Spleen (tissue), 11 donors: ENCODE measurements at regions not wholly inside any gene's neighbourhood (a gene's known extent, or its start where the extent isn't known, plus 50 kb on each side); places are given as distances from the start of the nearest gene placed in this dataset.

ENCODE experiments used
- DNase-seq: peaks from one replicate; pipeline ENCODE4 v3.0.0-alpha.2; 2020
- H3K27ac ChIP-seq, 8 donors: fragments of 200-600 bp; sonication (generic) in 7 of 8; 1 replicate in 4 of 8; 2 replicates in 4 of 8; pipeline versions ENCODE4 v1.5.0 to v1.8.0; 2016 to 2021; ENCODE audit warnings: inconsistent platforms in 4 of 8, mild to moderate bottlenecking in 4 of 8, moderate library complexity in 1 of 8
- H3K27me3 ChIP-seq, 7 donors: fragments of 200-600 bp; sonication (generic) in 6 of 7; replicated peaks in 1 of 7; 1 replicate in 4 of 7; 2 replicates in 3 of 7; pipeline versions ENCODE4 v1.5.0 to v1.8.0; 2016 to 2021; ENCODE audit warnings: inconsistent platforms in 3 of 7, mild to moderate bottlenecking in 1 of 7
- H3K36me3 ChIP-seq, 6 donors: fragments of 200-600 bp; sonication (generic) in 5 of 6; 1 replicate in 4 of 6; 2 replicates in 2 of 6; pipeline versions ENCODE4 v1.5.0 to v1.8.0; 2016 to 2021; ENCODE audit warnings: inconsistent platforms in 2 of 6
- H3K4me1 ChIP-seq, 6 donors: fragments of 200-600 bp; sonication (generic) in 5 of 6; 1 replicate in 3 of 6; 2 replicates in 3 of 6; pipeline versions ENCODE4 v1.5.0 to v1.8.0; 2016 to 2021; ENCODE audit warnings: inconsistent platforms in 3 of 6
- H3K4me3 ChIP-seq, 8 donors: fragments of 200-600 bp; sonication (generic) in 7 of 8; 1 replicate in 4 of 8; 2 replicates in 4 of 8; pipeline versions ENCODE4 v1.5.0 to v1.8.0; 2016 to 2021; ENCODE audit warnings: inconsistent platforms in 4 of 8, mild to moderate bottlenecking in 4 of 8, moderate library complexity in 2 of 8
- H3K9me3 ChIP-seq, 8 donors: fragments of 200-600 bp; sonication (generic) in 7 of 8; 1 replicate in 4 of 8; 2 replicates in 4 of 8; pipeline versions ENCODE4 v1.5.0 to v1.8.0; 2016 to 2021; ENCODE audit warnings: inconsistent platforms in 4 of 8
- POLR2A ChIP-seq, 3 donors: fragments of 450-650 bp; IDR thresholded peaks; one replicate each; pipeline ENCODE4 v1.5.1; 2017; ENCODE audit warnings: antibody characterized with exemption in 3 of 3, mild to moderate bottlenecking in 1 of 3
- POLR2AphosphoS5 ChIP-seq, 3 donors: sonication (generic); formaldehyde crosslinking; IDR thresholded peaks; one replicate each; pipeline ENCODE4 v1.5.1; 2017; ENCODE audit warnings: antibody characterized with exemption in 3 of 3
- WGBS, 5 donors: extraction: QIAGEN DNeasy Blood & Tissue Kit in 3 of 5; methylation state at CpG; one replicate each; pipeline versions ENCODE4 v1.1.5 to v1.1.7; 2013 to 2018; 5-methylcytosine and 5-hydroxymethylcytosine counted together
- intact Hi-C: fragments of 100-400 bp; cut with DNase I; formaldehyde crosslinking; loops from one replicate; pipeline ENCODE4 v1.15.0; 2023; ENCODE audit warnings: low total_unique reads
- TF ChIP-seq, protein P1 (sequence below), 11 experiments: fragments of 200-600 bp in 7 of 11; fragments of 450-650 bp in 4 of 11; sonication (generic) in 4 of 11; IDR thresholded peaks in 8 of 11; conservative IDR thresholded peaks in 3 of 11; 1 replicate in 7 of 11; 2 replicates in 4 of 11; pipeline versions ENCODE4 v1.4.0 to v1.8.0; 2016 to 2021; ENCODE audit warnings: antibody characterized with exemption in 11 of 11, inconsistent platforms in 4 of 11, mild to moderate bottlenecking in 1 of 11
- donor health status: healthy with polysubstance abuse.
- donor health status: DM: no; HTN: no; CAD: no; lungs with moderate emphysema.
- donor health status: DM: no; HTN: no; CAD: no.
- donor health status: Bipolar disorder and iron deficiency.
- donor health status: healthy.
- donor health status: DM: no; HTN: no; CAD: no.
- donor health status: DM: yes; HTN: yes; CAD: no.

GRCh38 chr13:22219709-22220108 is 548.8 kb downstream of the FGF9 start:
- TF ChIP-seq POLR2AphosphoS5 (IDR thresholded peaks at IDR 0.05): no peak
- no peak for TF ChIP-seq POLR2A (IDR thresholded peaks at IDR 0.05)
- TF ChIP-seq, protein P1, sequence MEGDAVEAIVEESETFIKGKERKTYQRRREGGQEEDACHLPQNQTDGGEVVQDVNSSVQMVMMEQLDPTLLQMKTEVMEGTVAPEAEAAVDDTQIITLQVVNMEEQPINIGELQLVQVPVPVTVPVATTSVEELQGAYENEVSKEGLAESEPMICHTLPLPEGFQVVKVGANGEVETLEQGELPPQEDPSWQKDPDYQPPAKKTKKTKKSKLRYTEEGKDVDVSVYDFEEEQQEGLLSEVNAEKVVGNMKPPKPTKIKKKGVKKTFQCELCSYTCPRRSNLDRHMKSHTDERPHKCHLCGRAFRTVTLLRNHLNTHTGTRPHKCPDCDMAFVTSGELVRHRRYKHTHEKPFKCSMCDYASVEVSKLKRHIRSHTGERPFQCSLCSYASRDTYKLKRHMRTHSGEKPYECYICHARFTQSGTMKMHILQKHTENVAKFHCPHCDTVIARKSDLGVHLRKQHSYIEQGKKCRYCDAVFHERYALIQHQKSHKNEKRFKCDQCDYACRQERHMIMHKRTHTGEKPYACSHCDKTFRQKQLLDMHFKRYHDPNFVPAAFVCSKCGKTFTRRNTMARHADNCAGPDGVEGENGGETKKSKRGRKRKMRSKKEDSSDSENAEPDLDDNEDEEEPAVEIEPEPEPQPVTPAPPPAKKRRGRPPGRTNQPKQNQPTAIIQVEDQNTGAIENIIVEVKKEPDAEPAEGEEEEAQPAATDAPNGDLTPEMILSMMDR (IDR thresholded peaks at IDR 0.05 in 8 of 11, conservative IDR thresholded peaks at IDR 0.05 in 3 of 11): no peak
- Histone ChIP-seq H3K4me3 (no peak overlapping the region), H3K27me3 (no peaks in the 10 kb centered on the region), H3K4me1 (no peaks in the 10 kb centered on the region), H3K27ac (no peak overlapping the region), H3K36me3 (no peaks in the 10 kb centered on the region), H3K9me3 (no peaks in the 10 kb centered on the region)
- intact Hi-C loops: no loop called here
- WGBS, 5 donors: 77 to 93% (median 84%) methylated on average over 2 of the region's 2 CpGs
- no peak for DNase-seq

DNA sequence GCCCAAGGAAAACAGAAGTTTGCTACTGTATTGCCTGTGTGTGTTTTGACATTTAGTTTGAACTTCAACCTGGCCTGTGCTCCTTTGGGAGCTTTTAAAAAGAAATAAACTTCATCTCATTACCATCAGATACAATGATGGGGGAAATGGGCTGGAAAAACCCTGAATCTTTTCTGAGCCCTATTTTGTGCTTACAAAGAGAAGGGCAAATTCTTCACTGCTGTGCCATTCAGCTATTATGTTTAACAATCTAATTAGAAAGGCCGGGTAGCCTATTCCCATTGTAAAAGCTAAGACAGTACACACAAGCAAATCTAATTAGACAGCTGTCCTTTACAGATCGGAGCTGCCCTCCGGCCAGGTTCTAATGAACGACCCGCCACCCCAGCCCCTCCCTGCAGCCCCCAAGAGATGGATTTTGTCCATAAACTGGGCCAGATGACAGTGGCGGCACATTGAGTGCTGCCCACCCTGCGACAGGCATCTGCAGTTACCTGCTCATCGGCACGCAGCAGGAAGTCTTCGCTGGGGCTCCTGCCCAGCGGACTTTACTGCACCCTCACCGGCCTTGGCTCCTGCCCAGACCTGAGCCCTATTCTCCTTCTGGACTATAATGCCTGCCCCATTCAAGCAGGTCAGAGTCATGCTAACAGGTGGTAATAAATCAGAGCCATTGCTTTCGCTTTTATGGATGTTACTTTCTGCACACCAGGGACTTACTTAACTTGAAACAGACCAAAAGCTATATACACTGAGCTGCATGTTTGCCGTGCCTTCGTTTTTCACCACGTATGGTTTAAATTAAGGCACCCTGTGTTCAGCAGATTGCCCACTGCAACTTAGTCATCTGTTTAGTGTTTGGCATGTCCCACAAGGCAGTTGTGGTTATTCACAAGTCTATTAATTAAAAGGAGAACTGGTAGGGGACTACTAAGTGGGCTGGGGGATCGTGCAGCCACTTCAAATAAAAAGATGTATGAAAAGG is 549.6 kb downstream of the FGF9 start:
- no peaks in the 10 kb centered on the region for H3K27me3 ChIP-seq
- no peak overlapping the region for H3K4me3 ChIP-seq
- no peak overlapping the region for H3K27ac ChIP-seq
- TF ChIP-seq POLR2A (IDR thresholded peaks at IDR 0.05) (no peak), POLR2AphosphoS5 (IDR thresholded peaks at IDR 0.05) (no peak)
- TF ChIP-seq, protein P1 (IDR thresholded peaks at IDR 0.05 in 8 of 11, conservative IDR thresholded peaks at IDR 0.05 in 3 of 11): no peak
- no peaks in the 10 kb centered on the region for H3K9me3 ChIP-seq
- intact Hi-C loops: no loop called here
- WGBS, 5 donors: 78 to 91% (median 86%) methylated on average over 12 to 17 of the region's 17 CpGs
- no peaks in the 10 kb centered on the region for H3K4me1 ChIP-seq
- DNase-seq: no peak
- no peaks in the 10 kb centered on the region for H3K36me3 ChIP-seq

- no peak overlapping the region for H3K27ac ChIP-seq
- H3K27me3 ChIP-seq: no peaks in the 10 kb centered on the region
- H3K9me3 ChIP-seq: no peaks in the 10 kb centered on the region
- intact Hi-C loops: no loop called here
- DNase-seq: no peak
- H3K4me3 ChIP-seq: no peak overlapping the region
- WGBS, 5 donors: 77 to 86% (median 81%) methylated on average over 8 of the region's 8 CpGs
- H3K4me1 ChIP-seq: peaks cover 0 to 6% (median 0%) of the 10 kb centered on the region in 6 donors
- H3K36me3 ChIP-seq: no peaks in the 10 kb centered on the region
- no peak for TF ChIP-seq POLR2A (IDR thresholded peaks at IDR 0.05)
- TF ChIP-seq, protein P1 (IDR thresholded peaks at IDR 0.05 in 8 of 11, conservative IDR thresholded peaks at IDR 0.05 in 3 of 11): no peak
These were observed 552.5 kb downstream of the FGF9 start for GRCh38 chr13:22223411-22223810.

DNA sequence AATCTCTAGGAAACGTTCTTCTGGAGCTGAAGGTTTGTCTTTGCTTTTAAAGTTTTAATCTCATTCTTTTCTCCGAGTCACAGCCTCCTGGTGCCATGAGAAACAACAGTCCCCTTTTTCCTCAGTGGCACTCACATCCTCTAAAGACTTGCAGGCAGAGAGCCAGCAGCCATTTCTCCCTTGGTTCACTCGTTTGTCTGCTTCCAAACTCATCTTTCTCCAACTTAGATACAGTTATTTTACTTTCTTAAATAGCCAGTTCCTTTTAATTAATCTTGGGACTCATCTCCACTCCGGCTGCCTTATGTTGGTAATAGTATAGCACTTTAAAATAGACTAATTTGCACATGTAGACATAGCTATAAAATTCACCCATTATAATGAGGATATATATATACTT is 555.2 kb downstream of the FGF9 start:
- no peaks in the 10 kb centered on the region for H3K36me3 ChIP-seq
- H3K4me3 ChIP-seq: no peak overlapping the region
- no peak for DNase-seq
- TF ChIP-seq POLR2A (IDR thresholded peaks at IDR 0.05): no peak
- TF ChIP-seq, protein P1 (IDR thresholded peaks at IDR 0.05 in 8 of 11, conservative IDR thresholded peaks at IDR 0.05 in 3 of 11): no peak
- TF ChIP-seq POLR2AphosphoS5 (IDR thresholded peaks at IDR 0.05): no peak
- H3K9me3 ChIP-seq: no peaks in the 10 kb centered on the region
- no peaks in the 10 kb centered on the region for H3K27me3 ChIP-seq
- 51 to 80% (median 56%) methylated on average over 4 of the region's 4 CpGs for WGBS, 5 donors
- intact Hi-C loops: no loop called here
- H3K27ac ChIP-seq: no peak overlapping the region
- H3K4me1 ChIP-seq: peaks cover 0 to 6% (median 0%) of the 10 kb centered on the region in 6 donors
